ENCODE measurements at regions not wholly inside any gene's neighbourhood (a gene's known extent, or its start where the extent isn't known, plus 50 kb on each side); places are given as distances from the start of the nearest gene placed in this dataset.

- no peak overlapping the region for H2AFZ ChIP-seq (ENCODE audit: control insufficient read depth, low read depth, low read length)
- in situ Hi-C loops (cut with MboI) (no loop called here), intact Hi-C loops (cut with micrococcal nuclease; ENCODE audit: unreplicated experiment) (no loop called here)
- no peaks in the 10 kb centered on the region for H3K36me3 ChIP-seq (ENCODE audit: control insufficient read depth in 2 of 2, insufficient read depth in 2 of 2, low read length in 1 of 2)
- H3K79me2 ChIP-seq (ENCODE audit: control insufficient read depth, insufficient read depth, low read length) = no peaks in the 10 kb centered on the region
- ChIA-PET SMC1A (ENCODE audit: uncharacterized antibody, unreplicated experiment) (no interaction called here), POLR2A (no interaction called here), RAD21 (ENCODE audit: unreplicated experiment) (no interaction called here), CTCF (interaction anchor here (1.2 kb wide), 1 partner anchor 9 kb away, joined by 3 read pairs; no protein-coding TSS in a partner anchor)
- no peak overlapping the region for H3K4me2 ChIP-seq (ENCODE audit: control insufficient read depth, insufficient read depth)
- no peak for ATAC-seq
- no peaks in the 10 kb centered on the region; a peak in 1 of 4 replicates for H3K27me3 ChIP-seq (replicated peaks in 1 of 2; ENCODE audit: control insufficient read depth in 2 of 2, insufficient read depth in 2 of 2, low read length in 1 of 2)
- H4K20me1 ChIP-seq (ENCODE audit: control insufficient read depth, insufficient read depth) = no peaks in the 10 kb centered on the region
- no TSS peak for BruUV-seq (replicated peaks)
- H3K4me1 ChIP-seq (ENCODE audit: control insufficient read depth, insufficient read depth, low read length) = no peaks in the 10 kb centered on the region
- H3K9me3 ChIP-seq (replicated peaks; ENCODE audit: control insufficient read depth, insufficient read depth, low read length) = no peaks in the 10 kb centered on the region; the same call in 2 of the 3 replicates
- TF ChIP-seq TCF7 (IDR thresholded peaks at IDR 0.05; ENCODE audit: borderline replicate concordance) = no peak
- TF ChIP-seq RAD51 (IDR thresholded peaks at IDR 0.05) = no peak
- TF ChIP-seq MYC (IDR thresholded peaks at IDR 0.05; ENCODE audit: insufficient read depth, insufficient read length, insufficient replicate concordance, low read length, severe bottlenecking) = no peak
- no peak for TF ChIP-seq ZNF274 (IDR thresholded peaks at IDR 0.05; ENCODE audit: insufficient read depth, insufficient read length)
- no peak for TF ChIP-seq FOXM1 (IDR thresholded peaks at IDR 0.05; ENCODE audit: low read depth, low read length)
- TF ChIP-seq RBBP5 (conservative IDR thresholded peaks at IDR 0.05) = no peak
- TF ChIP-seq NFXL1 (IDR thresholded peaks at IDR 0.05; ENCODE audit: borderline replicate concordance) = no peak
- TF ChIP-seq KAT2A (conservative IDR thresholded peaks at IDR 0.05; ENCODE audit: control insufficient read depth, low read depth, low read length) = no peak
- no peak for DNase-seq (ENCODE audit: low read depth, low spot score)
- no peak overlapping the region for H3K4me3 ChIP-seq
- no peak overlapping the region for H3K9ac ChIP-seq (ENCODE audit: control insufficient read depth, insufficient read depth, low read length)
- FAIRE-seq = no peak
- 20% methylated on average over 5 of the region's 5 CpGs for WGBS (ENCODE audit: insufficient coverage, insufficient replicate concordance, low lambda C conversion rate, missing lambda C conversion rate)
- no peak overlapping the region for H3K27ac ChIP-seq (ENCODE audit: control insufficient read depth, insufficient read depth)
These were observed 96.2 kb upstream of the HAAO start for GRCh38 chr2:42888321-42889245.
